Lung (tissue), 11 donors: ENCODE measurements at regions not wholly inside any gene's neighbourhood (a gene's known extent, or its start where the extent isn't known, plus 50 kb on each side); places are given as distances from the start of the nearest gene placed in this dataset.

Source experiments
- ATAC-seq: fragments of 200-7000 bp; cut with Tn5 transposase; one replicate; pipeline ENCODE4 v1.9.1; 2020; ENCODE audit warnings: moderate number of reproducible peaks; ENCODE audit not compliant: insufficient read depth, low FRiP score
- DNase-seq, 3 donors: peaks; one replicate each; pipeline ENCODE4 v3.0.0-alpha.2; 2013 to 2017
- H3K27ac ChIP-seq, 2 donors: one replicate each; pipeline ENCODE4 v1.5.1; 2013; ENCODE audit warnings: mild to moderate bottlenecking in 2 of 2, moderate library complexity in 2 of 2, control low read depth in 1 of 2, inconsistent platforms in 1 of 2, low read depth in 1 of 2, low read length in 1 of 2
- H3K27me3 ChIP-seq, 3 donors: one replicate each; pipeline ENCODE4 v1.5.1; 2013; ENCODE audit warnings: low read length in 2 of 3; ENCODE audit not compliant: control insufficient read depth in 3 of 3, insufficient read depth in 3 of 3
- H3K36me3 ChIP-seq, 4 donors: one replicate each; pipeline ENCODE4 v1.5.1; 2013; ENCODE audit warnings: low read length in 4 of 4, mild to moderate bottlenecking in 1 of 4, moderate library complexity in 1 of 4; ENCODE audit not compliant: control insufficient read depth in 4 of 4, insufficient read depth in 4 of 4
- H3K4me1 ChIP-seq, 5 donors: one replicate each; pipeline ENCODE4 v1.5.1; 2013; ENCODE audit warnings: low read length in 5 of 5, mild to moderate bottlenecking in 2 of 5, moderate library complexity in 1 of 5; ENCODE audit not compliant: control insufficient read depth in 5 of 5, insufficient read depth in 5 of 5
- H3K4me3 ChIP-seq: one replicate; pipeline ENCODE4 v1.5.1; 2013; ENCODE audit warnings: mild to moderate bottlenecking, control low read depth, moderate library complexity
- H3K9ac ChIP-seq, 2 donors: one replicate each; pipeline ENCODE4 v1.5.1; 2013; ENCODE audit warnings: low read length in 2 of 2, control low read depth in 1 of 2; ENCODE audit not compliant: insufficient read depth in 1 of 2
- H3K9me3 ChIP-seq, 4 donors: one replicate each; pipeline ENCODE4 v1.5.1; 2013; ENCODE audit warnings: low read length in 3 of 4, mild to moderate bottlenecking in 1 of 4, moderate library complexity in 1 of 4; ENCODE audit not compliant: control insufficient read depth in 4 of 4, insufficient read depth in 3 of 4
- WGBS, 2 donors: extraction: QIAGEN DNeasy Blood & Tissue Kit; methylation state at CpG; one replicate each; pipeline ENCODE4 v1.1.7; 2013; 5-methylcytosine and 5-hydroxymethylcytosine counted together
- TF ChIP-seq, protein P1 (sequence below): IDR thresholded peaks from 2 replicates; pipeline ENCODE4 v1.5.1; 2012; ENCODE audit warnings: mild to moderate bottlenecking; ENCODE audit errors: control extremely low read depth, extremely low read depth
- donor health status: control.
- donor health status: control.
- donor health status: Bipolar disorder and iron deficiency.
- donor health status: healthy.
- donor health status: DM: yes; HTN: yes; CAD: no.

DNA sequence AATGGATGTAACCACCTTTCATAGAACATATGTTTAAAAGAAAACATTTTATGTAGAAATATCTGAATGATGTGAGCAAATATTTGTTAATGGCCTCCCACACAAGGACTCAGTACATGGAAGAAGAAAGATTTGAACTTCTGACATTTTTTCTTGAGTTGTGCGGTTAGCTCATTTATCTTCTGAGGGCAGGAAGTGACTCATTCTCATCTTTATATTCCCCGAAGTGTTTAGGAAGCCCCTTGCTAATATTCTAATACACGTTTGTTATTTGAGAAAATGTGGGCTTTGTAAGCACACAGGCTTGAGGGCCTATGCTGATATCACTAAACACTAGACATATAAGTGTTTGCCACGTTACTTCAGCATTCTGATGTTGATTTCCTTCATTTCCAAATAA is 392.5 kb upstream of the PTBP2 start:
- no peak overlapping the region for H3K27ac ChIP-seq
- H3K36me3 ChIP-seq = no peaks in the 10 kb centered on the region
- no peak overlapping the region for H3K9ac ChIP-seq
- H3K4me3 ChIP-seq = no peak overlapping the region
- TF ChIP-seq, protein P1, sequence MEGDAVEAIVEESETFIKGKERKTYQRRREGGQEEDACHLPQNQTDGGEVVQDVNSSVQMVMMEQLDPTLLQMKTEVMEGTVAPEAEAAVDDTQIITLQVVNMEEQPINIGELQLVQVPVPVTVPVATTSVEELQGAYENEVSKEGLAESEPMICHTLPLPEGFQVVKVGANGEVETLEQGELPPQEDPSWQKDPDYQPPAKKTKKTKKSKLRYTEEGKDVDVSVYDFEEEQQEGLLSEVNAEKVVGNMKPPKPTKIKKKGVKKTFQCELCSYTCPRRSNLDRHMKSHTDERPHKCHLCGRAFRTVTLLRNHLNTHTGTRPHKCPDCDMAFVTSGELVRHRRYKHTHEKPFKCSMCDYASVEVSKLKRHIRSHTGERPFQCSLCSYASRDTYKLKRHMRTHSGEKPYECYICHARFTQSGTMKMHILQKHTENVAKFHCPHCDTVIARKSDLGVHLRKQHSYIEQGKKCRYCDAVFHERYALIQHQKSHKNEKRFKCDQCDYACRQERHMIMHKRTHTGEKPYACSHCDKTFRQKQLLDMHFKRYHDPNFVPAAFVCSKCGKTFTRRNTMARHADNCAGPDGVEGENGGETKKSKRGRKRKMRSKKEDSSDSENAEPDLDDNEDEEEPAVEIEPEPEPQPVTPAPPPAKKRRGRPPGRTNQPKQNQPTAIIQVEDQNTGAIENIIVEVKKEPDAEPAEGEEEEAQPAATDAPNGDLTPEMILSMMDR = no peak
- 35 to 57% methylated on average over 4 of the region's 4 CpGs for WGBS, 2 donors
- DNase-seq (no peak), ATAC-seq (no peak)
- no peaks in the 10 kb centered on the region for H3K27me3 ChIP-seq
- H3K9me3 ChIP-seq = no peaks in the 10 kb centered on the region
- H3K4me1 ChIP-seq = no peaks in the 10 kb centered on the region

DNA sequence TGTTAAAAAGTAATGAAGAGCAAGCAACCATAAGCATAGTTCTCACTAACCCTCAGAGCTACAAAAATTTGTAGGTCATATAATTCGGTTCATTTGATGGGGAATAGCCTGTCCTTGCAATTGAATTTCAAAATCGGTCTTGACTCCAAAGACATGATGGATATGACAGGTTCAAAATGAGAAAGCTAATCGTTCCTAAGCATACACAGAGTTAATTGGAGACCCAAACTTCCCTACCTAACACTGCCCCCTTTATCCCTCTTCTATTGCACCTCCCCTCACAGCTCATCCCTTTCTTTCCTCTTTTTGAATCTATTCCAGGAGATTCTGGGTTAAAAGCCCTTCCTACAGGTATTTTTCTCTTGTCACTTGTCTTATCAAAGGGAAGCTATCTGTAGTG is 390.0 kb upstream of the PTBP2 start:
- no peaks in the 10 kb centered on the region for H3K9me3 ChIP-seq
- TF ChIP-seq, protein P1 = no peak
- no peak for DNase-seq
- H3K27ac ChIP-seq = no peak overlapping the region
- no peak overlapping the region for H3K4me3 ChIP-seq
- no peaks in the 10 kb centered on the region for H3K27me3 ChIP-seq
- ATAC-seq = no peak
- H3K9ac ChIP-seq = no peak overlapping the region
- H3K4me1 ChIP-seq = no peaks in the 10 kb centered on the region
- WGBS, 2 donors = 85 to 87% methylated on average over 3 of the region's 3 CpGs
- H3K36me3 ChIP-seq = no peaks in the 10 kb centered on the region

DNA sequence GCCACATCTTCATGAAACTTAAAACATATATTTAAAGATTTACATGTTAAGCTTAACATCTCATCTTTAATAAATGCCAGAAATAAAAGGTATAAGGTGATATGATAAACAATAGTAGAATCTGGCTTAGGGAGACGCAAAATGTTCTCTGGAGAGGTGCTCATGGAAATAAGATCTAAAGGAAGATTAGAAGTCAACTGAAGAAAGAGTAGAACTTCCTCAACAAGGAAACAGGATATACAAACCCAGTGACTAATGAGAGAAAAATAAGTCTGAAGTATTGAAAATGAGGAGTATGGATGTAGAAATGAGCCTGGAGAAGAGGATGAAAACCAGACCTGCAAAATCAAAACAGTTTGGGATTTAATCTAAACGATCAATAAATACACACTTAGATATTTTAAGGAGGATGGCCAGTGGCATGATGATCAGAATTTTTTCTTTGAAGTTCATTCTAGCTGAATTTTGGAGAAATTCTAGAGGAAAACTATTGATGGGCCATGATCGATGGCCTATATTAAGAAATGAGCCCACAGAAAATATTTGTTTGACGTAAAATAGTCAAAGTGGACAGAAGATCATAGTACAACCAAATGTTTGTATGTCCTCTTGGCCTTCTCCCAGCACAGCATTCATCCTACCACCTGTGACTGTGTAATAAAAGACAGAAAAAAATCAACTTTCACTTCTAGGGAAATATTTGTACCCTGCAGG is 387.9 kb upstream of the PTBP2 start:
- 82 to 86% methylated on average over 4 of the region's 4 CpGs for WGBS, 2 donors
- no peaks in the 10 kb centered on the region for H3K27me3 ChIP-seq
- no peak for ATAC-seq
- H3K27ac ChIP-seq = no peak overlapping the region
- no peak for DNase-seq
- no peaks in the 10 kb centered on the region for H3K36me3 ChIP-seq
- no peaks in the 10 kb centered on the region for H3K4me1 ChIP-seq
- H3K9ac ChIP-seq = no peak overlapping the region
- H3K9me3 ChIP-seq = no peaks in the 10 kb centered on the region
- TF ChIP-seq, protein P1 = no peak
- H3K4me3 ChIP-seq = no peak overlapping the region

DNA sequence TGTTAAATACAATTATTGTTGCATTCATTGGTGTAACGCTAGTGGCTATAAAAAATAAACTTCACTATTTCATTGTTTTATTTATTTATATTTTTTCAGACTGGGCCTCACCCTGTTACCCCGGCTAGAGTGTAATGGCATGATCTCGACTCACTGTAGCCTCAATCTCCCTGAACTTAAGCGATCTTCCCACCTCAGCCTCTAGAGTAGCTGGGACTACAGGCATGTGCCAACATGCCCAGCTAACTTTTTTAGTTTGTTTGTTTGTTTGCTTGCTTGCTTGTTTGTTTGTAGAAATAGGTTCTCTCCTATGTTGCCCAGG is 387.4 kb upstream of the PTBP2 start:
- H3K36me3 ChIP-seq = no peaks in the 10 kb centered on the region
- H3K4me3 ChIP-seq = no peak overlapping the region
- ATAC-seq = no peak
- no peak overlapping the region for H3K27ac ChIP-seq
- TF ChIP-seq, protein P1 = no peak
- 92 to 93% methylated on average over 4 of the region's 4 CpGs for WGBS, 2 donors
- H3K9ac ChIP-seq = no peak overlapping the region
- H3K4me1 ChIP-seq = no peaks in the 10 kb centered on the region
- DNase-seq = no peak
- peaks cover 0 to 2% (median 0%) of the 10 kb centered on the region in 4 donors for H3K9me3 ChIP-seq
- H3K27me3 ChIP-seq = no peaks in the 10 kb centered on the region
